Activated CD4-positive, alpha-beta memory T cell treated with anti-CD3 and anti-CD28 coated beads, Interleukin-2, amount 10 ng/mL, durations not matched to agents 7 days and 5 days (primary cell): ENCODE measurements at regions not wholly inside any gene's neighbourhood (a gene's known extent, or its start where the extent isn't known, plus 50 kb on each side); places are given as distances from the start of the nearest gene placed in this dataset.
"Not testable (repeated sequence)": the region's sequence is repeated elsewhere in the genome, so short reads cannot be mapped to it uniquely, and the experiment has no call there.

ENCODE experiments used
- CTCF ChIA-PET: fragments of 350-600 bp; sonication (Branson Sonifier 250); formaldehyde crosslinking; loops from one replicate; lab custom pipeline; 2021; ENCODE audit warnings: antibody characterized with exemption, inconsistent platforms; lab: Charles Lee
- POLR2A ChIA-PET: fragments of 350-600 bp; sonication (Branson Sonifier 250); formaldehyde crosslinking; loops from one replicate; lab custom pipeline; 2021; ENCODE audit warnings: antibody characterized with exemption; lab: Charles Lee
- DNase-seq: peaks from one replicate; pipeline ENCODE4 v3.0.0-alpha.2; 2020
- H3K27ac Mint-ChIP-seq: one replicate; pipeline ENCODE4 v1.8.0; 2021; ENCODE audit warnings: mild to moderate bottlenecking, mixed read lengths
- H3K27me3 Mint-ChIP-seq: one replicate; pipeline ENCODE4 v1.8.0; 2021; ENCODE audit warnings: mixed read lengths
- H3K36me3 Mint-ChIP-seq: one replicate; pipeline ENCODE4 v1.8.0; 2021; ENCODE audit warnings: low read depth, mixed read lengths
- H3K4me1 Mint-ChIP-seq: one replicate; pipeline ENCODE4 v1.8.0; 2021; ENCODE audit warnings: mixed read lengths
- H3K4me3 Mint-ChIP-seq: one replicate; pipeline ENCODE4 v1.8.0; 2021; ENCODE audit warnings: mild to moderate bottlenecking, mixed read lengths
- H3K9me3 Mint-ChIP-seq: one replicate; pipeline ENCODE4 v1.8.0; 2021; ENCODE audit warnings: mixed read lengths

- Mint-ChIP-seq H3K36me3 (no peaks in the 10 kb centered on the region), H3K27me3 (peaks cover 3% of the 10 kb centered on the region), H3K4me1 (no peaks in the 10 kb centered on the region), H3K9me3 (no peaks in the 10 kb centered on the region), H3K27ac (no peak overlapping the region), H3K4me3 (no peak overlapping the region)
- POLR2A ChIA-PET, result no interaction called here
- no peak for DNase-seq
- CTCF ChIA-PET, result no interaction called here
Observed at GRCh38 chr5:6287176-6287575, 91.2 kb downstream of the MED10 start.

- Mint-ChIP-seq H3K9me3 (no peaks in the 10 kb centered on the region), H3K4me3 (no peak overlapping the region), H3K27me3 (peaks cover 1% of the 10 kb centered on the region), H3K27ac (no peak overlapping the region), H3K4me1 (no peaks in the 10 kb centered on the region), H3K36me3 (no peaks in the 10 kb centered on the region)
- CTCF ChIA-PET, result no interaction called here
- DNase-seq, result no peak
- POLR2A ChIA-PET, result no interaction called here
Observed at GRCh38 chr5:6286404-6286803, 91.9 kb downstream of the MED10 start.

GRCh38 chr5:6284491-6284890 is 93.9 kb downstream of the MED10 start:
- DNase-seq, H3K4me3 Mint-ChIP-seq, H3K4me1 Mint-ChIP-seq, H3K36me3 Mint-ChIP-seq, H3K9me3 Mint-ChIP-seq, CTCF ChIA-PET, H3K27me3 Mint-ChIP-seq, POLR2A ChIA-PET, H3K27ac Mint-ChIP-seq: not testable (repeated sequence)

- no peak for DNase-seq
- H3K4me3 Mint-ChIP-seq, result no peak overlapping the region
- H3K9me3 Mint-ChIP-seq, result no peaks in the 10 kb centered on the region
- POLR2A ChIA-PET, result no interaction called here
- H3K27me3 Mint-ChIP-seq, result no peaks in the 10 kb centered on the region
- no peak overlapping the region for H3K27ac Mint-ChIP-seq
- CTCF ChIA-PET, result no interaction called here
- no peaks in the 10 kb centered on the region for H3K4me1 Mint-ChIP-seq
- no peaks in the 10 kb centered on the region for H3K36me3 Mint-ChIP-seq
Observed at GRCh38 chr5:6282352-6282751, 96.0 kb downstream of the MED10 start.

- no peaks in the 10 kb centered on the region for H3K4me1 Mint-ChIP-seq
- H3K27ac Mint-ChIP-seq, result no peak overlapping the region
- H3K27me3 Mint-ChIP-seq, result no peaks in the 10 kb centered on the region
- POLR2A ChIA-PET, result no interaction called here
- no peaks in the 10 kb centered on the region for H3K9me3 Mint-ChIP-seq
- no peak overlapping the region for H3K4me3 Mint-ChIP-seq
- no peak for DNase-seq
- CTCF ChIA-PET, result no interaction called here
- no peaks in the 10 kb centered on the region for H3K36me3 Mint-ChIP-seq
Observed at GRCh38 chr5:6281818-6282217, 96.5 kb downstream of the MED10 start.

- H3K4me3 Mint-ChIP-seq, result no peak overlapping the region
- H3K27me3 Mint-ChIP-seq, result no peaks in the 10 kb centered on the region
- H3K4me1 Mint-ChIP-seq, result no peaks in the 10 kb centered on the region
- H3K36me3 Mint-ChIP-seq, result no peaks in the 10 kb centered on the region
- CTCF ChIA-PET, result interaction anchor here (0.6 kb wide), 1 partner anchor 15 kb away, joined by 3 read pairs; no protein-coding TSS in a partner anchor
- DNase-seq, result no peak
- POLR2A ChIA-PET, result no interaction called here
- H3K9me3 Mint-ChIP-seq, result no peaks in the 10 kb centered on the region
- H3K27ac Mint-ChIP-seq, result no peak overlapping the region
Observed at GRCh38 chr5:6280425-6281100, 97.8 kb downstream of the MED10 start.

GRCh38 chr5:6279607-6280006 is 98.7 kb downstream of the MED10 start:
- ChIA-PET CTCF (no interaction called here), POLR2A (no interaction called here)
- H3K4me1 Mint-ChIP-seq, result no peaks in the 10 kb centered on the region
- H3K9me3 Mint-ChIP-seq, result no peaks in the 10 kb centered on the region
- H3K36me3 Mint-ChIP-seq, result no peaks in the 10 kb centered on the region
- DNase-seq, result no peak
- H3K27ac Mint-ChIP-seq, result no peak overlapping the region
- no peak overlapping the region for H3K4me3 Mint-ChIP-seq
- H3K27me3 Mint-ChIP-seq, result no peaks in the 10 kb centered on the region

- Mint-ChIP-seq H3K27me3 (no peaks in the 10 kb centered on the region), H3K36me3 (no peaks in the 10 kb centered on the region), H3K4me1 (no peaks in the 10 kb centered on the region), H3K4me3 (no peak overlapping the region), H3K9me3 (no peaks in the 10 kb centered on the region), H3K27ac (no peak overlapping the region)
- DNase-seq, result no peak
- ChIA-PET CTCF (no interaction called here), POLR2A (no interaction called here)
Observed at GRCh38 chr5:6274846-6275543, 103.4 kb downstream of the MED10 start.

- DNase-seq, result no peak
- no peak overlapping the region for H3K4me3 Mint-ChIP-seq
- H3K4me1 Mint-ChIP-seq, result no peaks in the 10 kb centered on the region
- H3K27me3 Mint-ChIP-seq, result peaks cover 1% of the 10 kb centered on the region
- no peak overlapping the region for H3K27ac Mint-ChIP-seq
- ChIA-PET CTCF (no interaction called here), POLR2A (no interaction called here)
- no peaks in the 10 kb centered on the region for H3K36me3 Mint-ChIP-seq
- H3K9me3 Mint-ChIP-seq, result no peaks in the 10 kb centered on the region
Observed at GRCh38 chr5:6273749-6274148, 104.6 kb downstream of the MED10 start.

GRCh38 chr5:6273090-6273735 is 105.1 kb downstream of the MED10 start:
- no peaks in the 10 kb centered on the region for H3K36me3 Mint-ChIP-seq
- no peak for DNase-seq
- peaks cover 1% of the 10 kb centered on the region for H3K27me3 Mint-ChIP-seq
- no peak overlapping the region for H3K27ac Mint-ChIP-seq
- no peaks in the 10 kb centered on the region for H3K9me3 Mint-ChIP-seq
- ChIA-PET CTCF (no interaction called here), POLR2A (no interaction called here)
- H3K4me1 Mint-ChIP-seq, result no peaks in the 10 kb centered on the region
- no peak overlapping the region for H3K4me3 Mint-ChIP-seq

- no peaks in the 10 kb centered on the region for H3K4me1 Mint-ChIP-seq
- no peak overlapping the region for H3K4me3 Mint-ChIP-seq
- H3K27me3 Mint-ChIP-seq, result peaks cover 1% of the 10 kb centered on the region
- H3K9me3 Mint-ChIP-seq, result no peaks in the 10 kb centered on the region
- CTCF ChIA-PET, result no interaction called here
- POLR2A ChIA-PET, result no interaction called here
- H3K36me3 Mint-ChIP-seq, result no peaks in the 10 kb centered on the region
- H3K27ac Mint-ChIP-seq, result no peak overlapping the region
- DNase-seq, result no peak
Observed at GRCh38 chr5:6269925-6270324, 108.4 kb downstream of the MED10 start.

GRCh38 chr5:6266671-6267197 is 111.6 kb downstream of the MED10 start:
- DNase-seq, result no peak
- Mint-ChIP-seq H3K4me1 (peaks cover 7% of the 10 kb centered on the region), H3K27ac (no peak overlapping the region), H3K9me3 (peaks cover 2% of the 10 kb centered on the region), H3K27me3 (peaks cover 1% of the 10 kb centered on the region), H3K4me3 (no peak overlapping the region), H3K36me3 (no peaks in the 10 kb centered on the region)
- ChIA-PET POLR2A (no interaction called here), CTCF (no interaction called here)

- H3K36me3 Mint-ChIP-seq, result peaks cover 7% of the 10 kb centered on the region
- peaks cover under 1% of the 10 kb centered on the region for H3K27me3 Mint-ChIP-seq
- H3K9me3 Mint-ChIP-seq, result peaks cover 10% of the 10 kb centered on the region
- no peak overlapping the region for H3K4me3 Mint-ChIP-seq
- H3K27ac Mint-ChIP-seq, result no peak overlapping the region
- ChIA-PET CTCF (no interaction called here), POLR2A (no interaction called here)
- DNase-seq, result no peak
- peaks cover 15% of the 10 kb centered on the region for H3K4me1 Mint-ChIP-seq
Observed at GRCh38 chr5:6264394-6264793, 114.0 kb downstream of the MED10 start.
